ENCODE measurements at regions not wholly inside any gene's neighbourhood (a gene's known extent, or its start where the extent isn't known, plus 50 kb on each side); places are given as distances from the start of the nearest gene placed in this dataset.
A peak's percentile ranks its signal among the peaks of the same experiment; 100 is the strongest.
"Not testable (repeated sequence)": the region's sequence is repeated elsewhere in the genome, so short reads cannot be mapped to it uniquely, and the experiment has no call there.

- DNase-seq = not testable (repeated sequence)
Observed at GRCh38 chr14:106757444-106757843, 1231.1 kb downstream of the TMEM121 start.

GRCh38 chr14:106761886-106762816 is 1235.8 kb downstream of the TMEM121 start:
- DNase-seq = not testable (repeated sequence)

- DNase-seq = not testable (repeated sequence)
Observed at GRCh38 chr14:106764968-106765369, 1238.6 kb downstream of the TMEM121 start.

DNA sequence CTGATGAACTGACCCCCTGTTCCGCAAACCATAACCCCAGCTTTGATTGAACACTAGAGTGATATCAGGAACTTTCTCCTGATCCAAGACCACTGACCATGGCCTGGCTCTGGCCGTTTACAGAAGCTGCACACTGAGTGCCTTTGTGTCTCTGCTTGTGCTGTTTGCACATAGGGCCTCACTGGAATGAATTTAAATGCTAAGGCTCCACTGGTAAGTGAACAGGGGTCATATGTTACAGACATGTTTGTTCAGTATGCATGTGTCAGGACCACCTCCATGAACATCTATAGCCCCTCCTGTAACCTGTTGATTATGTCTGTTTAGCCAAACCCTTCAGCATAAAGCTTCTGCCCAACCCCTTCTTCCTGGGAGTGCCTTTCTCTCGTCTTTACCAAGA is 1239.8 kb downstream of the TMEM121 start:
- DNase-seq = no peak

GRCh38 chr14:106766551-106767277 is 1240.3 kb downstream of the TMEM121 start:
- not testable (repeated sequence) for DNase-seq

- DNase-seq = not testable (repeated sequence)
Observed at GRCh38 chr14:106768230-106768629, 1241.8 kb downstream of the TMEM121 start.

GRCh38 chr14:106768972-106769700 is 1242.8 kb downstream of the TMEM121 start:
- DNase-seq = not testable (repeated sequence)

DNA sequence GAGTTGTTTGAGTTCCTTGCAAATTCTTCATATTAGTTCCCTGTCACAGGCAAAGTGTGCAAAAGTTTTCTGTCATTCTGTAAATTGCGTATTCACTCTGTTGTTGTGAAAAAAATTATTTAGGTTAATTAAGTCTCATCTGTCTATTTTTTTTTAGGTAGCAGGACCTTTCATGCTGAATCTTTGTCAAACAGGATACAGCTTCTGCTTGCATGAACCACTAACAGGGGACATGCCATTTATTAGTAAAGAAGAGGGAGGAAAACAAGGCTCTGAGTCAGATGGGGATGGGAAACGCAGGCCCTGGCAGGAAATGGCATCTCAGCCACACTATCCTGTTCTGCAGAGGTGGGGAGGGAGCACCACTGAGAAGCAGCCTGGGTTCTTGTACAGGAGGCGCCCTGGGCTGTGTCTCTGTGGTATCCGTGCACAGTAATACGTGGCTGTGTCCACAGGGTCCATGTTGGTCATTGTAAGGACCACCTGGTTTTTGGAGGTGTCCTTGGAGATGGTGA is 1243.8 kb downstream of the TMEM121 start:
- DNase-seq = not testable (repeated sequence)

DNA sequence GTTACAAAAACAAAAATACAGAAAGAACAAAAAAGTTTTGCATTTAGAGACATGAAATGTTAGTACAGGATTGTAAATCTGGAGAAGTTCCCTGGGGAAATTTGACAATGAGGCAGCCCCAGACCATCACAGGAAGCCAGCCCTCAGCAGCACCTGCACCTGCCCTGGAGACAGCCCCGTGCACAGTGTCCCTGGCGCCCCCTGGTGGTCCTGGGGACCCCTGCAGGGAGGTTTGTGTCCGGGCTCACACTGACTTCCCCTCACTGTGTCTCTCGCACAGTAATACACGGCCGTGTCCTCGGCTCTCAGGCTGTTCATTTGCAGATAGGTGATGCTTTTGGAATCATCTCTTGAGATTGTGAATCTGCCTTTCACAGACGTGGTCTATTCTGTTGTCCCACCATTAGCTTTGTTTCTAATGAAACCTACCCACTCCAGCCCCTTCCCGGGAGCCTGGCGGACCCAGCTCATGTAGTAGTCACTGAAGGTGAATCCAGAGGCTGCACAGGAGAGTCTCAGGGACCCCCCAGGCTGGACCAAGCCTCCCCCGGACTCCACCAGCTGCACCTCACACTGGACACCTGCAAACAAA is 1248.6 kb downstream of the TMEM121 start:
- DNase-seq = peak in 1 of 2 donors; percentile 30

- DNase-seq = no peak
Observed at GRCh38 chr14:106776395-106776983, 1250.1 kb downstream of the TMEM121 start.

DNA sequence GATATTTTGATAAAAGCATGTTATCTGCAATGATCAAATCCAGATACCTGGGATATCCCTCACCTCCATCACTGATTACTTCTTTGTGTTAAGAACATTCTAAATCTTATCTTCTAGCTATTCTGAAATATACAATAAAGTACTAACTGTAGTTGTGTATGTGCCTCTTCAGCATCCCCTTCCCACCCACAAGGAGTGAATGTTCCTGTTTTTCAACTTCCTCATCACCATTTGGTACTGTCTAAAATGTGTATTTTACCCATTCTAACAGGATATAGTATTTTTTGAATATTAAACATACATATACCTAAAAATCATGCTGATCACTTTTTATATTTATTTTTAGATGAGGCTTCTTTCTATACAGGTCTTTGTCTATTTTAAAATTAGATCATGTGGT is 1252.6 kb downstream of the TMEM121 start:
- peak; percentile 48 to 51 for DNase-seq

DNA sequence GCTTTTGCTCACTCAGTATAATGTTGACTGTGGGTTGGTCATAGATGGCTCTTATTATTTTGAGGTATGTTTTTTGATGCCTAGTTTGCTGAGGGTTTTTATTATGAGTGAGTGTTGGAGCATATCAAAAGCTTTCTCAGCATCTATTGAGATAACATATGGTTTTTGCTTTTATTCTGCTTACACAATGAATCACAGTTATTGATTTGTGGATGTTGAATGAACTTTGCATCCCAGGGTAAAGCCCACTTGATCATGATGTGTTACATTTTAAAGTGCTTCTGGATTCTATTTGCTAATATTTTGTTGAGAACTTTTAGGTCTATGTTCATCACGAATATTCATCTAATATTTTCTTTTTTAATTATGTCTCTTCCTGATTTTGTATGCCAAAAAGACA is 1260.3 kb downstream of the TMEM121 start:
- no peak for DNase-seq

- peak; percentile 61 to 70 for DNase-seq
Observed at GRCh38 chr14:106787626-106788025, 1261.2 kb downstream of the TMEM121 start.

DNA sequence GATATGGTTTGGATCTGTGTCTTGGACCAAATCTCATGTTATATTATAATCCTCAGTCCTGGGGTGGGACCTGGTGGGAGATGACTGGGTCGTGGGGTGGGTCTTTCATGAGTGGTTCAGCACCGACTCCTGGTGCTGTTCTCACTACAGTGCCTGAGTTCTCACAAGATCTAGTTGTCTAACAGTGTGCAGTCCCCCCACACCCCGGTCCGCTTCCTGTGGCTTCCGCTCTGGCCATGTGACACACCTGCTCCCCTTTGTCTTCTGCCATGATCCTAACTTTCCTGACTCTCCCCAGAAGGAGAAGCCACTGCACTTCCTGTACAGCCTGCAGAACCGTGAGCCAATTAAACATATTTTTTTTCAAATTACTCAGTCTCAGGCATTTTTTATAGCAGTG is 1262.2 kb downstream of the TMEM121 start:
- no peak for DNase-seq

- no peak for DNase-seq
Observed at GRCh38 chr14:106789318-106789717, 1262.9 kb downstream of the TMEM121 start.

GRCh38 chr14:106790189-106791036 is 1264.0 kb downstream of the TMEM121 start:
- DNase-seq = peak; percentile 58 to 59

- peak; percentile 8 to 41 for DNase-seq
Observed at GRCh38 chr14:106792543-106792942, 1266.2 kb downstream of the TMEM121 start.

DNA sequence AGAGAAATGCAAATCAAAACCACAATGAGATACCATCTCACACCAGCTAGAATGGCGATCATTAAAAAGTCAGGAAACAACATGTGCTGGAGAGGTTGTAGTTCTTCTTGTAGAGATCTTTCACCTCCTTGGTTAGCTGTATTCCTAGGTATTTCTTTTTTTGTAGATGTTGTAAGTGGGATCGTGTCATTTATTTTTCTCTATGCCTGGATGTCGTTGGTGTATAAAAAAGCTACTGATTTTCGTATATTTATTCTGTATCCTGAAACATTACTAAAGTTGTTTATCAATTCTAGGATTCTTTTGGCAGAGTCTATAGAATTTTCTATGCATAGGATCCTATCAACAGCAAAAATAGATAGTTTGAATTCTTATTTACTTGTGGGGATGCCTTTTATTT is 1271.8 kb downstream of the TMEM121 start:
- not testable (repeated sequence) for DNase-seq

DNA sequence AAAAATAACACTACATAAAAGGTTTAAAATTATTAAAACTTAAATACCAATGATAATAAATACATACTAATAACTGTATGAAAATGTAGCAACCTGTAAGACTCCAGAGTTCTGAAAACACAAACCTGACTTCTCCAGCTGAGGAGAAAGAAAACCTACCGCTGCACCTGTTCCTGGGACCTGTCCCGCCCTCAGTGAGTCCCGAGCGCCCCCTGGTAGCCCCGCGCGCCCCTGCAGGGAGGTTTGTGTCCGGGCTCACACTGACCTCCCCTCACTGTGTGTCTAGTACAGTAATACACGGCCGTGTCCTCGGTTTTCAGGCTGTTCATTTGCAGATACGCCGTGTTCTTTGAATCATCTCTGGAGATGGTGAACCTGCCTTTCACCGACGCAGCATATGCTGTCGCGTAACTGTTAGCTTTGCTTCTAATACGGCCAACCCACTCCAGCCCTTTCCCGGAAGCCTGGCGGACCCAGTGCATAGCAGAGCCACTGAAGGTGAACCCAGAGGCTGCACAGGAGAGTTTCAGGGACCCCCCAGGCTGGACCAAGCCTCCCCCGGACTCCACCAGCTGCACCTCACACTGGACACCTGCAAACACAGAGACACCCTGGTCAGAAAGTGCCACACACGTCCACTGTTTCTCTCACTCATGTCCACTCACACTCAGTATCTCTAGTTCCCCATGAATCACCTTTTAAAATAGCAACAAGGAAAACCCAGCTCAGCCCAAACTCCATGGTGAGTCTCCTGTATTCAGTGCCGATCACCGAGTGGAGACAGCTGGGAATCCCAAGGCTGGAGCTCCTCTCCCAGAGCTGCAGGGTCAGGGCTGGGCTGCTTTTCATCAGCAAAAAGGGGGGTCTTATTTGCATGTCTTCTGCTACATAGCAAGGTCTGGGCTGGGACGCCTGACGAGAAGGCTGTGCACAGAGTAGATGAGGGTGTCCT is 1276.3 kb downstream of the TMEM121 start:
- no peak for DNase-seq

GRCh38 chr14:106803379-106803778 is 1277.0 kb downstream of the TMEM121 start:
- no peak for DNase-seq

Measured in inflammatory macrophage (primary cell).